K562 (cell line): ENCODE measurements at regions not wholly inside any gene's neighbourhood (a gene's known extent, or its start where the extent isn't known, plus 50 kb on each side); places are given as distances from the start of the nearest gene placed in this dataset.

Experiments
- ATAC-seq: fragments of 200-7000 bp; cut with Tn5 transposase; 3 replicates; pipeline ENCODE4 v1.9.1; 2020; ENCODE audit warnings: moderate library complexity
- BruUV-seq: library from RNA; stranded (reverse); fragments of 400-500 nt; replicated peaks from 2 replicates; lab custom pipeline; 2021; lab: Mats Ljungman, UMichigan
- CTCF ChIA-PET: fragments of 300-600 bp; formaldehyde crosslinking; extraction: SDS; loops from one replicate; lab custom pipeline; 2021; ENCODE audit warnings: low intra/inter-chr PET ratio; lab: Yijun Ruan, JAX
- POLR2A ChIA-PET: fragments of 300-600, 350-650 bp; sonication (Branson Sonifier 250); formaldehyde crosslinking; extraction: SDS; loops from one replicate; lab custom pipeline; 2021; ENCODE audit warnings: antibody characterized with exemption, inconsistent platforms; lab: Yijun Ruan, JAX
- DNase-seq, 4 experiments: peaks; one replicate each; pipeline versions ENCODE4 v3.0.0 to v3.0.0-alpha.2; 2011 to 2018; ENCODE audit warnings: low spot score in 3 of 4, mixed read lengths in 3 of 4; ENCODE audit errors: extremely low read depth in 1 of 4
- FAIRE-seq: peaks from 2 replicates; lab custom pipeline; 2011; peaks lifted over from hg19 to GRCh38; lab: Jason Lieb, UNC
- H2AFZ ChIP-seq: 2 replicates; pipeline ENCODE4 v1.6.0; 2011; ENCODE audit warnings: low read depth, low read length, control low read depth, inconsistent platforms
- H3K27ac ChIP-seq: fragments of 200-600 bp; 3 replicates; pipeline ENCODE4 v1.8.0; 2011; ENCODE audit warnings: low read depth, mild to moderate bottlenecking, control low read depth, inconsistent platforms, low read length, moderate library complexity, mixed read lengths; ENCODE audit errors: extremely low read depth
- H3K27me3 ChIP-seq, 2 experiments: fragments of 300-600 bp in 1 of 2; 2 replicates in 1 of 2; 3 replicates in 1 of 2; pipeline versions ENCODE4 v1.6.0 to v1.8.0; 2011; ENCODE audit warnings: inconsistent platforms in 2 of 2, low read length in 2 of 2, mild to moderate bottlenecking in 1 of 2, mixed read lengths in 1 of 2, moderate library complexity in 1 of 2; ENCODE audit not compliant: control insufficient read depth in 2 of 2, insufficient read depth in 2 of 2
- H3K36me3 ChIP-seq: fragments of 300-600 bp; 3 replicates; pipeline ENCODE4 v1.8.0; 2011; ENCODE audit warnings: mild to moderate bottlenecking, low read length, inconsistent platforms; ENCODE audit not compliant: control insufficient read depth, insufficient read depth
- H3K4me1 ChIP-seq, 2 experiments: fragments of 200-600 bp in 1 of 2; replicated peaks in 1 of 2; 2 replicates in 1 of 2; 3 replicates in 1 of 2; pipeline versions ENCODE4 v1.5.1 to v1.8.0; 2011; ENCODE audit warnings: inconsistent platforms in 2 of 2, low read length in 2 of 2, mild to moderate bottlenecking in 1 of 2, mixed read lengths in 1 of 2, moderate library complexity in 1 of 2; ENCODE audit not compliant: control insufficient read depth in 2 of 2, insufficient read depth in 2 of 2
- H3K4me2 ChIP-seq: 2 replicates; pipeline ENCODE4 v1.6.1; 2011; ENCODE audit warnings: low read length, control low read depth, inconsistent platforms, mixed read lengths; ENCODE audit not compliant: insufficient read depth
- H3K4me3 ChIP-seq: fragments of 200-600 bp; sonication (generic), shearing (Covaris generic); 2 replicates; pipeline ENCODE4 v1.5.1; 2016; ENCODE audit warnings: control low read depth, inconsistent platforms
- H3K79me2 ChIP-seq: fragments of 200-600 bp; 3 replicates; pipeline ENCODE4 v1.8.0; 2011; ENCODE audit warnings: low read length, inconsistent platforms; ENCODE audit not compliant: control insufficient read depth, insufficient read depth
- H3K9ac ChIP-seq, 2 experiments: 2 replicates each; pipeline versions ENCODE4 v1.6.0 to v1.6.1; 2011; ENCODE audit warnings: low read depth in 2 of 2, low read length in 2 of 2, control low read depth in 1 of 2, inconsistent platforms in 1 of 2, mild to moderate bottlenecking in 1 of 2, mixed read lengths in 1 of 2; ENCODE audit not compliant: insufficient read depth in 1 of 2
- H3K9me1 ChIP-seq: one replicate; pipeline ENCODE4 v1.6.0; 2011; ENCODE audit warnings: inconsistent platforms, mild to moderate bottlenecking, low read length, moderate library complexity; ENCODE audit not compliant: control insufficient read depth, insufficient read depth
- H3K9me3 ChIP-seq: replicated peaks from 2 replicates; pipeline ENCODE4 v1.5.1; 2011; ENCODE audit warnings: low read depth, low read length, inconsistent platforms; ENCODE audit not compliant: control insufficient read depth, insufficient read depth
- H4K20me1 ChIP-seq: replicated peaks from 2 replicates; pipeline ENCODE4 v1.6.1; 2011; ENCODE audit warnings: low read length, inconsistent platforms, mixed read lengths; ENCODE audit not compliant: control insufficient read depth, insufficient read depth
- ATF1 ChIP-seq, 2 experiments: fragments of 450-650 bp in 1 of 2; IDR thresholded peaks; 2 replicates each; pipeline ENCODE4 v1.6.1; 2016; ENCODE audit warnings: missing compliant biosample characterization in 1 of 2, missing genetic modification characterization in 1 of 2
- CBX5 ChIP-seq: IDR thresholded peaks from 2 replicates; pipeline ENCODE4 v1.6.1; 2014; ENCODE audit warnings: low read depth, borderline replicate concordance
- FOXA3 ChIP-seq, 2 experiments: fragments of 450-650 bp in 1 of 2; sonication (generic) in 1 of 2; formaldehyde crosslinking; IDR thresholded peaks in 1 of 2; conservative IDR thresholded peaks in 1 of 2; 2 replicates each; pipeline versions ENCODE4 v1.4.0 to v1.8.0; 2020 to 2022; ENCODE audit warnings: mild to moderate bottlenecking in 2 of 2, missing genetic modification reagents in 1 of 2
- HLTF ChIP-seq: fragments of 450-650 bp; IDR thresholded peaks from 2 replicates; pipeline ENCODE4 v1.6.1; 2016
- MCM7 ChIP-seq, 2 experiments: fragments of 450-650 bp; IDR thresholded peaks; 2 replicates each; pipeline ENCODE4 v1.6.1; 2016 to 2018
- MYNN ChIP-seq, 2 experiments: sonication (generic); formaldehyde crosslinking in 1 of 2; IDR thresholded peaks; 2 replicates each; pipeline versions ENCODE4 v1.5.0 to v1.6.1; 2016 to 2020; ENCODE audit warnings: antibody characterized with exemption in 1 of 2, missing genetic modification reagents in 1 of 2
- PRMT5 ChIP-seq: sonication (generic); formaldehyde crosslinking; IDR thresholded peaks from 2 replicates; pipeline ENCODE4 v1.5.0; 2020; ENCODE audit warnings: missing genetic modification reagents
- ZFPM2 ChIP-seq: fragments of 250-450 bp; sonication (Bioruptor Pico); IDR thresholded peaks from 2 replicates; pipeline ENCODE4 v1.5.1; 2022; ENCODE audit warnings: mild to moderate bottlenecking
- ZKSCAN3 ChIP-seq: fragments of 250-450 bp; sonication (Bioruptor Pico); IDR thresholded peaks from 2 replicates; pipeline ENCODE4 v1.4.0; 2020
- ZNF140 ChIP-seq: fragments of 250-450 bp; sonication (Bioruptor Pico); IDR thresholded peaks from 2 replicates; pipeline ENCODE4 v1.8.0; 2021; ENCODE audit warnings: moderate library complexity, mild to moderate bottlenecking, inconsistent platforms
- ZNF347 ChIP-seq: fragments of 450-650 bp; formaldehyde crosslinking; IDR thresholded peaks from 2 replicates; pipeline ENCODE4 v1.4.0; 2020; ENCODE audit warnings: low read depth, mild to moderate bottlenecking, moderate library complexity
- ZNF354B ChIP-seq: fragments of 250-450 bp; sonication (Bioruptor Pico); IDR thresholded peaks from 2 replicates; pipeline ENCODE4 v1.4.0; 2020
- ZNF583 ChIP-seq: fragments of 250-450 bp; sonication (Bioruptor Pico); IDR thresholded peaks from 2 replicates; pipeline ENCODE4 v1.4.0; 2020
- ZNF696 ChIP-seq: fragments of 250-450 bp; sonication (Bioruptor Pico); conservative IDR thresholded peaks from 2 replicates; pipeline ENCODE4 v1.4.0; 2020; ENCODE audit warnings: mild to moderate bottlenecking, moderate library complexity
- WGBS: fragments of 100-300 bp; shearing (Covaris generic); methylation state at CpG from one replicate; pipeline ENCODE4 v1.1.6; 2016; ENCODE audit warnings: low coverage, mixed read lengths; ENCODE audit not compliant: insufficient coverage; ENCODE audit errors: missing lambda C conversion rate; 5-methylcytosine and 5-hydroxymethylcytosine counted together
- in situ Hi-C: fragments of 300-500 bp; cut with MboI; formaldehyde crosslinking; loops from 4 replicates; pipeline ENCODE4 v1.15.0; 2018; ENCODE audit warnings: inconsistent platforms, mixed read lengths
- intact Hi-C: fragments of 100-400 bp; cut with micrococcal nuclease; formaldehyde crosslinking; loops from 2 replicates; pipeline ENCODE4 v1.14.2; 2022
- TF ChIP-seq, protein P1 (sequence below), 2 experiments: fragments of 450-650 bp; IDR thresholded peaks; 2 replicates each; pipeline ENCODE4 v1.6.1; 2016

DNA sequence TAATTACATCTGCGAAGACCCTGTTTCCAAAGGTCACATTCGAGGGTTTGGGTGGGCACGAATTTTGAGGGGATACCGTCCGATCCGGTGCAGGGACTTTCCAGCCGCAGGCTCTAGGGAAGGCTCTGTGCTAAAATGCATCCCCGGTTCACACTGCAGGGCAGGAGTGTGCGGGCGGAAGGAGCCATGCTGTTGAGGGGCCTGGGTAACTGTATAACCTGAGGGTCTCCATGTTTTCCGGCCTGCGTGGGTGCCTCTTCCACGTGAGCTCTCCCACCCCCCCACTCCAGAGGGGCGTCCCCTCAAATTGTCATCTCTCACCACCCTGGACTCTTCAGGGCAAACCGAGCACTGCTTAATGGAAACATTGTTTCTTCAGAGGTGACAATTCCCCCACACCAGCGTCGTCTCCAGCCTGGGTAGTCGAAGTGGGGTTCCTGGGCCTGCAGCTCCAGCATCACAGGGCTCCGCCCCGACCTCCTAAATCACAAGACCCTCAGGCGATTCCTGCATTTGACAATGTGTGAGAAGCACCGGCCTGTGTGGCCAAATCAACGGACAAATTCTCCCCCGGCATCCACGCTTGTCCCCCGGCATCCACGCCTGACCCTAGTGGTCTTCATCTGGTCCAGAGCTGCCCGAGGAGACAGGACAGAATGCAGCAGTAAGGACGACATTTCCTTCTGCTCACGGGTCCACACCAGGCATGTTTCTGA, 51.2 kb downstream of the FOXL3 start:
- H4K20me1 ChIP-seq: 0 out of 2 replicates have a peak, but pooled peaks cover 14% of the 10 kb centered on the region
- no peak overlapping the region for H3K27ac ChIP-seq
- CTCF ChIA-PET: no interaction called here
- DNase-seq (no peak), FAIRE-seq (no peak), ATAC-seq (no peak)
- in situ Hi-C loops (no loop called here), intact Hi-C loops (no loop called here)
- TF ChIP-seq HLTF (no peak), ATF1 (CRISPR knock-in tag; IDR thresholded peaks at IDR 0.05) (no peak), ATF1 (tag; IDR thresholded peaks at IDR 0.05) (no peak), ZNF696 (CRISPR knock-in tag) (no peak), FOXA3 (CRISPR knock-in tag; conservative IDR thresholded peaks at IDR 0.05 in 1 of 2, IDR thresholded peaks at IDR 0.05 in 1 of 2) (no peak), ZKSCAN3 (no peak), CBX5 (no peak), ZNF354B (CRISPR knock-in tag) (no peak), ZFPM2 (CRISPR knock-in tag) (no peak), ZNF583 (no peak), ZNF347 (CRISPR knock-in tag) (no peak), PRMT5 (no peak), MYNN (IDR thresholded peaks at IDR 0.05) (no peak), MYNN (CRISPR knock-in tag; IDR thresholded peaks at IDR 0.05) (no peak), MCM7 (IDR thresholded peaks at IDR 0.05) (no peak), ZNF140 (CRISPR knock-in tag) (no peak)
- TF ChIP-seq, protein P1, sequence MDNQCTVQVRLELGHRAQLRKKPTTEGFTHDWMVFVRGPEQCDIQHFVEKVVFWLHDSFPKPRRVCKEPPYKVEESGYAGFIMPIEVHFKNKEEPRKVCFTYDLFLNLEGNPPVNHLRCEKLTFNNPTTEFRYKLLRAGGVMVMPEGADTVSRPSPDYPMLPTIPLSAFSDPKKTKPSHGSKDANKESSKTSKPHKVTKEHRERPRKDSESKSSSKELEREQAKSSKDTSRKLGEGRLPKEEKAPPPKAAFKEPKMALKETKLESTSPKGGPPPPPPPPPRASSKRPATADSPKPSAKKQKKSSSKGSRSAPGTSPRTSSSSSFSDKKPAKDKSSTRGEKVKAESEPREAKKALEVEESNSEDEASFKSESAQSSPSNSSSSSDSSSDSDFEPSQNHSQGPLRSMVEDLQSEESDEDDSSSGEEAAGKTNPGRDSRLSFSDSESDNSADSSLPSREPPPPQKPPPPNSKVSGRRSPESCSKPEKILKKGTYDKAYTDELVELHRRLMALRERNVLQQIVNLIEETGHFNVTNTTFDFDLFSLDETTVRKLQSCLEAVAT (IDR thresholded peaks at IDR 0.05): no peak
- no peaks in the 10 kb centered on the region for H3K9me3 ChIP-seq
- H3K36me3 ChIP-seq: no peaks in the 10 kb centered on the region
- 15% methylated on average over 30 of the region's 30 CpGs for WGBS
- H3K4me3 ChIP-seq: no peak overlapping the region
- H3K9ac ChIP-seq: no peak overlapping the region
- BruUV-seq: no TSS peak
- no peak overlapping the region for H2AFZ ChIP-seq
- peaks cover 33 to 61% of the 10 kb centered on the region in 2 experiments for H3K27me3 ChIP-seq
- no peak overlapping the region for H3K4me2 ChIP-seq
- POLR2A ChIA-PET: interaction anchor here (0.7 kb wide), 1 partner anchor 179 kb away, joined by 3 read pairs; no protein-coding TSS in a partner anchor
- peaks cover 11 to 48% of the 10 kb centered on the region in 2 experiments; a peak in 4 of 5 replicates for H3K4me1 ChIP-seq
- H3K9me1 ChIP-seq: peaks cover 5% of the 10 kb centered on the region
- no peaks in the 10 kb centered on the region for H3K79me2 ChIP-seq
